MCF 10A (cell line): ENCODE measurements at regions not wholly inside any gene's neighbourhood (a gene's known extent, or its start where the extent isn't known, plus 50 kb on each side); places are given as distances from the start of the nearest gene placed in this dataset.

ENCODE experiments used
- BruUV-seq: library from RNA; stranded (reverse); fragments of 400-500 nt; replicated peaks from 2 replicates; lab custom pipeline; 2021; lab: Mats Ljungman, UMichigan
- CTCF ChIA-PET: fragments of 300-600 bp; sonication (Branson Sonifier 250); formaldehyde crosslinking; extraction: SDS; loops from one replicate; lab custom pipeline; 2021; ENCODE audit warnings: antibody characterized with exemption, inconsistent platforms; lab: Yijun Ruan, JAX
- POLR2A ChIA-PET: fragments of 300-600, 350-650 bp; sonication (Branson Sonifier 250); formaldehyde crosslinking; extraction: SDS; loops from one replicate; lab custom pipeline; 2020; ENCODE audit warnings: antibody characterized with exemption, inconsistent platforms; lab: Yijun Ruan, JAX
- DNase-seq: peaks from one replicate; pipeline ENCODE4 v3.0.0-alpha.2; 2018; ENCODE audit not compliant: unreplicated experiment
- H3K27ac Mint-ChIP-seq: one replicate; pipeline ENCODE4 v1.8.0; 2022; ENCODE audit warnings: mild to moderate bottlenecking, low read depth, mixed read lengths; ENCODE audit not compliant: unreplicated experiment
- H3K27me3 Mint-ChIP-seq: one replicate; pipeline ENCODE4 v1.8.0; 2022; ENCODE audit warnings: mixed read lengths; ENCODE audit not compliant: insufficient read depth, unreplicated experiment
- H3K36me3 Mint-ChIP-seq: one replicate; pipeline ENCODE4 v1.8.0; 2022; ENCODE audit warnings: mild to moderate bottlenecking, moderate library complexity, mixed read lengths; ENCODE audit not compliant: insufficient read depth, unreplicated experiment
- H3K4me1 Mint-ChIP-seq: one replicate; pipeline ENCODE4 v1.8.0; 2022; ENCODE audit warnings: mixed read lengths; ENCODE audit not compliant: insufficient read depth, unreplicated experiment
- H3K4me3 Mint-ChIP-seq: one replicate; pipeline ENCODE4 v1.8.0; 2022; ENCODE audit warnings: mild to moderate bottlenecking, moderate library complexity, mixed read lengths; ENCODE audit not compliant: unreplicated experiment
- H3K9me3 Mint-ChIP-seq: one replicate; pipeline ENCODE4 v1.8.0; 2022; ENCODE audit warnings: mixed read lengths; ENCODE audit not compliant: unreplicated experiment
- intact Hi-C: fragments of 100-400 bp; cut with micrococcal nuclease; formaldehyde crosslinking; loops from 2 replicates; pipeline ENCODE4 v1.14.1; 2022
- TF ChIP-seq, protein P1 (sequence below): fragments of 200-600 bp; IDR thresholded peaks from one replicate; pipeline ENCODE4 v1.8.0; 2022; ENCODE audit warnings: antibody characterized with exemption, mild to moderate bottlenecking; ENCODE audit not compliant: unreplicated experiment

- H3K27ac Mint-ChIP-seq: no peak overlapping the region
- no peaks in the 10 kb centered on the region for H3K9me3 Mint-ChIP-seq
- H3K4me1 Mint-ChIP-seq: no peaks in the 10 kb centered on the region
- no peaks in the 10 kb centered on the region for H3K27me3 Mint-ChIP-seq
- H3K4me3 Mint-ChIP-seq: no peak overlapping the region
- no peaks in the 10 kb centered on the region for H3K36me3 Mint-ChIP-seq
- TF ChIP-seq, protein P1, sequence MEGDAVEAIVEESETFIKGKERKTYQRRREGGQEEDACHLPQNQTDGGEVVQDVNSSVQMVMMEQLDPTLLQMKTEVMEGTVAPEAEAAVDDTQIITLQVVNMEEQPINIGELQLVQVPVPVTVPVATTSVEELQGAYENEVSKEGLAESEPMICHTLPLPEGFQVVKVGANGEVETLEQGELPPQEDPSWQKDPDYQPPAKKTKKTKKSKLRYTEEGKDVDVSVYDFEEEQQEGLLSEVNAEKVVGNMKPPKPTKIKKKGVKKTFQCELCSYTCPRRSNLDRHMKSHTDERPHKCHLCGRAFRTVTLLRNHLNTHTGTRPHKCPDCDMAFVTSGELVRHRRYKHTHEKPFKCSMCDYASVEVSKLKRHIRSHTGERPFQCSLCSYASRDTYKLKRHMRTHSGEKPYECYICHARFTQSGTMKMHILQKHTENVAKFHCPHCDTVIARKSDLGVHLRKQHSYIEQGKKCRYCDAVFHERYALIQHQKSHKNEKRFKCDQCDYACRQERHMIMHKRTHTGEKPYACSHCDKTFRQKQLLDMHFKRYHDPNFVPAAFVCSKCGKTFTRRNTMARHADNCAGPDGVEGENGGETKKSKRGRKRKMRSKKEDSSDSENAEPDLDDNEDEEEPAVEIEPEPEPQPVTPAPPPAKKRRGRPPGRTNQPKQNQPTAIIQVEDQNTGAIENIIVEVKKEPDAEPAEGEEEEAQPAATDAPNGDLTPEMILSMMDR: no peak
- CTCF ChIA-PET: no interaction called here
- intact Hi-C loops: no loop called here
- POLR2A ChIA-PET: no interaction called here
- BruUV-seq: no TSS peak
- DNase-seq: no peak
These were observed 967.4 kb downstream of the BCL11B start for GRCh38 chr14:98304574-98304973.

DNA sequence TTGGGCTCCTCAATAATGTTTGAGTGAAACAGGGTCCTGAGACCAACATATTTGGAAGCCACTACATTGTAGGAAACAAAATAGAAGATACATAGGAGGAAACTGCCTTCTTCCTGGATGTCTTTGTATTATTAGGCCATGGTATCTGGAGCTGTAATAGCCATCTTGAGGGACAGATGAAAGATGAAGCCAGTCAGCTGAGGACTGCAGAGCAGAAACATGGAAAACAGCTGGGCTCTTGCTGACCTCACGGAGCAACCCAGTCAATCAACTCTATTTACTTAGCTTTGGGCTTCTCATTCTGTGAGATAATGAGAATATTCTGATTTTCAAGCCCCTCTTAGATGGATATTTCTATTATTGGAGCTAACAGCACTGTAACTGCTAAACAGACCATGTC is 962.4 kb downstream of the BCL11B start:
- no peak for DNase-seq
- BruUV-seq: no TSS peak
- ChIA-PET CTCF (interaction anchor here (1.1 kb wide), 1 partner anchor 10 kb away, joined by 3 read pairs; no protein-coding TSS in a partner anchor), POLR2A (interaction anchor here (0.7 kb wide), 1 partner anchor 167 kb away, joined by 4 read pairs; no protein-coding TSS in a partner anchor)
- Mint-ChIP-seq H3K4me1 (no peaks in the 10 kb centered on the region), H3K27ac (no peak overlapping the region), H3K9me3 (no peaks in the 10 kb centered on the region), H3K36me3 (no peaks in the 10 kb centered on the region), H3K4me3 (no peak overlapping the region), H3K27me3 (no peaks in the 10 kb centered on the region)
- TF ChIP-seq, protein P1: no peak
- intact Hi-C loops: no loop called here

DNA sequence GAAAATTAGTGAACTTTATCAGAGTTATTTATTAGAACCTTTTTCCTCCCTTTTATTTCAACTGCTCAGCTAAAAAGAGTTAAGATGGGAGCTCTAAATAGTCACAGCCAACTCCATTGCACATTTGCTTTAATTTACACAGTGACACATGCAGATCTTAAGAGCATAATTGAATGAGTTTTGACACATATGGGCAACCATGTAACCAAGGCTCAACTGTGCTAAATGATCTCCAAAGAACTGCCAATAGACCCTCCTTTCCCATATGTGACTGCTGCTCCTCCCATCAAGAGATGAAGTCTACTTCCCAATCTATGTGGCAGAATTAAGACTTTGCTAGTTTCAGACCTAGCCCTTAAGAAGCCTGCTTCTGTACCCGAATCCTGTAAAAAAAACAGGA is 960.0 kb downstream of the BCL11B start:
- CTCF ChIA-PET: no interaction called here
- TF ChIP-seq, protein P1: no peak
- DNase-seq: no peak
- intact Hi-C loops: no loop called here
- H3K36me3 Mint-ChIP-seq: no peaks in the 10 kb centered on the region
- no peak overlapping the region for H3K4me3 Mint-ChIP-seq
- BruUV-seq: no TSS peak
- POLR2A ChIA-PET: no interaction called here
- H3K27me3 Mint-ChIP-seq: no peaks in the 10 kb centered on the region
- no peaks in the 10 kb centered on the region for H3K9me3 Mint-ChIP-seq
- H3K27ac Mint-ChIP-seq: no peak overlapping the region
- H3K4me1 Mint-ChIP-seq: no peaks in the 10 kb centered on the region

GRCh38 chr14:98321841-98322240 is 950.2 kb downstream of the BCL11B start:
- no peaks in the 10 kb centered on the region for H3K36me3 Mint-ChIP-seq
- H3K4me1 Mint-ChIP-seq: no peaks in the 10 kb centered on the region
- CTCF ChIA-PET: interaction anchor here (0.6 kb wide), 1 partner anchor 12 kb away, joined by 3 read pairs; no protein-coding TSS in a partner anchor
- no peak overlapping the region for H3K4me3 Mint-ChIP-seq
- no peaks in the 10 kb centered on the region for H3K27me3 Mint-ChIP-seq
- TF ChIP-seq, protein P1: no peak
- no peaks in the 10 kb centered on the region for H3K9me3 Mint-ChIP-seq
- POLR2A ChIA-PET: no interaction called here
- H3K27ac Mint-ChIP-seq: no peak overlapping the region
- intact Hi-C loops: no loop called here
- no peak for DNase-seq
- BruUV-seq: no TSS peak
